ENCODE measurements at regions not wholly inside any gene's neighbourhood (a gene's known extent, or its start where the extent isn't known, plus 50 kb on each side); places are given as distances from the start of the nearest gene placed in this dataset.

DNA sequence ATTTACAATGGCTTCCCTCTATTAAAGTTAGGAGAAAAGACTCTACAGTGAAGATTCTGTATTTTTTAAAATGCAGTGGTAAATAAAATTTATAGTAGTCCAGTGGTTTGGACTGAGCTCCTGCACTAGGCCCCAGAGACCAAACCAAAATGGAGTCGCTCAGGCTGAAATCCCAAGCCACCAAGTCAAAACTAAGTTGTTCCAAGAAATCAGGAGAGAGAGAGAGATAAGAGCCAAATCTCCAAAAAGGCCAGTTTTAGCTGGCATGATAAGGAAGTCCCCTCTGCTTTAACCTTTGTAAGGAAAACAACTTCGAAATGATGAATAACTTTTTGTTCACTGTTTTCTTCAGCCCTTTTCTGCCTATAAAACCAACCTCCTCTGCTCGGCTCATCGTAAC, 265.9 kb upstream of the KLF14 start:
- no peak for DNase-seq
- Histone ChIP-seq H3K4me1 (peaks cover 65 to 71% of the 10 kb centered on the region in 2 donors), H3K9me3 (no peaks in the 10 kb centered on the region), H3K36me3 (peaks cover 0 to 7% of the 10 kb centered on the region in 2 donors), H3K27me3 (no peaks in the 10 kb centered on the region), H3K27ac (peak overlapping the region; percentile 40 to 84 (median 61)), H3K4me3 (replicated peaks in 1 of 3) (no peak overlapping the region)
- intact Hi-C loops (cut with DNase I): loop anchor here (10.0 kb wide), 1 partner anchor 95 kb away; no protein-coding TSS in a partner anchor
- TF ChIP-seq CTCF (IDR thresholded peaks at IDR 0.05) (no peak), POLR2A (IDR thresholded peaks at IDR 0.05) (no peak)
- whole genome bisulfite sequencing, 2 donors: 67 to 68% methylated on average over 4 of the region's 4 CpGs

GRCh38 chr7:131000389-131000788, 266.4 kb upstream of the KLF14 start:
- Histone ChIP-seq H3K27me3 (no peaks in the 10 kb centered on the region), H3K27ac (peak overlapping the region; percentile 40 to 84 (median 61)), H3K36me3 (peaks cover 0 to 7% of the 10 kb centered on the region in 2 donors), H3K4me3 (replicated peaks in 1 of 3) (no peak overlapping the region), H3K4me1 (peaks cover 65 to 67% of the 10 kb centered on the region in 2 donors), H3K9me3 (no peaks in the 10 kb centered on the region)
- TF ChIP-seq CTCF (IDR thresholded peaks at IDR 0.05) (no peak), POLR2A (IDR thresholded peaks at IDR 0.05) (no peak)
- DNase-seq: peak; percentile 70 to 74
- intact Hi-C loops (cut with DNase I): no loop called here
- 48 to 55% methylated on average over 6 of the region's 6 CpGs for WGBS, 2 donors

DNA sequence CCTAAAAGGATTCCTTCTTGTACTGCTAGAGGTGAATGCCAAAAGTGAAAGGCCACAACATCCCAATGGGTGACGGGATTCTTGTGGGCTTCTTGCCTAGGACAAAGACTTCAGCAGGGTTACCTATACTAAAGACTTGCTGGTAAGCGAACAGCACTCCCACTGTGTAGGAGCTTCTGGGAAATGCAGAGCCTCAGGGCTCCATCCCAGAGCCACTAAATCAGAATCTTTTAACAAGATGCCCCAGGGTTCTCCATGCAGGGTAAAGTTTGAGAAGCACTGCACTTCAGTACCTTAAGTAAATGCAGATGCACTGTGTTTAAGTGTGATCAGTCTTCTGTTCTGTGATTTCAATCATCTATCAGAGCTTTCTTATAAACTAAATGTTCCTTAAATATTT, 266.9 kb upstream of the KLF14 start:
- H3K4me1 ChIP-seq: peaks cover 60 to 62% of the 10 kb centered on the region in 2 donors
- DNase-seq: no peak

DNA sequence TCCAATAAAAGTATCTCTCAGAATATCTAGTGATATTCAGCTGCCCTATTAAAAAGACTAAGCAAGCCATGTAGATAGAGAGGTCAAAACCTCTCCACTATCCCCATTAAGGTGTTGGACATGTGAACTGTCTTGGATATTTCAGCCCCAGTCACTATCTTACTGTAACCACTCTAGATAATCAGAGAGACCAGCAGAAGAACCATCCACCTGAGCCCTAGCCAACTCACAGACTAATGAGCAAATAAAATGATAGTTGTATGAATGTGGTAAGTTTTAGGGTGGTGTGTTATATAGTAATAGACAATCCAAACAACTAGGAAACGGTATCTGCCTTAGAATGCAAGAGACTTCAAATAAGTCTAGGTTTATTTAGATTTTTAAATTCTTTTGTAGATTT, 268.6 kb upstream of the KLF14 start:
- H3K27ac ChIP-seq: no peak overlapping the region
- H3K36me3 ChIP-seq: peaks cover 0 to 7% of the 10 kb centered on the region in 2 donors
- peaks cover 52% of the 10 kb centered on the region in 2 donors for H3K4me1 ChIP-seq
- no peak for TF ChIP-seq CTCF (IDR thresholded peaks at IDR 0.05)
- TF ChIP-seq POLR2A (IDR thresholded peaks at IDR 0.05): no peak
- intact Hi-C loops (cut with DNase I): no loop called here
- no peak for DNase-seq
- no peaks in the 10 kb centered on the region for H3K9me3 ChIP-seq
- WGBS, 2 donors: 98% methylated on average over 1 of the region's 1 CpG
- no peaks in the 10 kb centered on the region for H3K27me3 ChIP-seq
- H3K4me3 ChIP-seq (replicated peaks in 1 of 3): no peak overlapping the region

More for the DNA sequence above, 266.9 kb upstream of the KLF14 start:
- TF ChIP-seq POLR2A (IDR thresholded peaks at IDR 0.05) (no peak), CTCF (IDR thresholded peaks at IDR 0.05) (no peak)
- WGBS, 2 donors: 46 to 47% methylated on average over 2 of the region's 2 CpGs
- H3K4me3 ChIP-seq (replicated peaks in 1 of 3): no peak overlapping the region
- H3K36me3 ChIP-seq: peaks cover 0 to 7% of the 10 kb centered on the region in 2 donors
- peak overlapping the region; percentile 40 to 84 (median 61) for H3K27ac ChIP-seq
- H3K9me3 ChIP-seq: no peaks in the 10 kb centered on the region
- intact Hi-C loops (cut with DNase I): no loop called here
- H3K27me3 ChIP-seq: no peaks in the 10 kb centered on the region

GRCh38 chr7:131003634-131004033, 269.6 kb upstream of the KLF14 start:
- Histone ChIP-seq H3K4me1 (peaks cover 51 to 52% of the 10 kb centered on the region in 2 donors), H3K4me3 (replicated peaks in 1 of 3) (no peak overlapping the region), H3K27ac (peak overlapping the region in 1 of 3 donors; percentile 45), H3K27me3 (no peaks in the 10 kb centered on the region), H3K9me3 (no peaks in the 10 kb centered on the region), H3K36me3 (peaks cover 0 to 7% of the 10 kb centered on the region in 2 donors)
- intact Hi-C loops (cut with DNase I): no loop called here
- WGBS, 2 donors: 81 to 83% methylated on average over 4 of the region's 4 CpGs
- TF ChIP-seq POLR2A (IDR thresholded peaks at IDR 0.05) (no peak), CTCF (IDR thresholded peaks at IDR 0.05) (no peak)
- no peak for DNase-seq
